HG03196 (cell line): ENCODE measurements at regions not wholly inside any gene's neighbourhood (a gene's known extent, or its start where the extent isn't known, plus 50 kb on each side); places are given as distances from the start of the nearest gene placed in this dataset.

Experiments used
- ATAC-seq: cut with Tn5 transposase; IDR thresholded peaks from one replicate; pipeline ENCODE4 v1.9.1; 2021; ENCODE audit not compliant: unreplicated experiment

DNA sequence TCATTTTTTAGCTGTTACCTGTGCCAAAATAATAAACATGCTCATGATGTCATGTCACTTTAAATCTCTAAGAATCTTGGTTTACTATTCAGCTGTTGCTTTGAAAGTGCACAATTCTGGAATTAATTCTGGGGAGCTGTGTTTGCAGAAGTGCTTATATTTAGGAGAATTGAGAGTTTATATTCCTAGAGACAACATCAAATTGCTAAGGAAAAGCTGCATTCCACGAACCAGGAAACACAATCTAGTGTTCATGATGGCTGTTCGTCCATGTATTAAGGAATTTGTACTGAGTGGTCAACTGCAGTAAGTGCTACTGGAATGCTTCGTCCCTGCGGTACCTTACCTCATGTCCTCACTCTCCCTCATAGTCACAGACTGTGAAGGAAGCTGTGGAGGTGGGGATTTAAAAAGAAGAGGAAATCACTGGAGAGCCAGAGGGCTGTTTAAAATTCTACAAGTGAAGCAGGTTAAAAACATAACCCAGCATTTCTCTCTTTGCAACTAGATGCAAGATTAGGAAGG lies 161.0 kb downstream of the TRMT11 start:
- ATAC-seq: no peak

DNA sequence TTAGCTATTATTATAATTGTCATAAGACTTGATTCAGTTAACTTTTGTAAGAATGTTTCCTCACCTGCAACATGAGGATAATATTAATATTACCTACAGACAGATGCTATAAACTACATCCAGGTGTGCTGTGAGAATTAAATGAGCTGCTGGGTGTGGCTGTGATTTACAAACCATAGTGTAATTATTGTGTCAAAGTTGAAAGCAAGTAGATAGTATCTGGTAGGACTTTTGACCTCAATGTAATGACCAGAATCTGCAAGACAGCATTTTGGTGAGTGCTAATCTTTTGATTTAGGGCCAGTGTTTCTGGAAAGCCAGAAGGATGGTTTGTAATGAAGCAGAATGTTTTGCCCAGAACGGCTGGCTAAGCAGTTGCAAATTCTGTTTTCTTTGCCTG lies 162.5 kb downstream of the TRMT11 start:
- ATAC-seq: no peak

DNA sequence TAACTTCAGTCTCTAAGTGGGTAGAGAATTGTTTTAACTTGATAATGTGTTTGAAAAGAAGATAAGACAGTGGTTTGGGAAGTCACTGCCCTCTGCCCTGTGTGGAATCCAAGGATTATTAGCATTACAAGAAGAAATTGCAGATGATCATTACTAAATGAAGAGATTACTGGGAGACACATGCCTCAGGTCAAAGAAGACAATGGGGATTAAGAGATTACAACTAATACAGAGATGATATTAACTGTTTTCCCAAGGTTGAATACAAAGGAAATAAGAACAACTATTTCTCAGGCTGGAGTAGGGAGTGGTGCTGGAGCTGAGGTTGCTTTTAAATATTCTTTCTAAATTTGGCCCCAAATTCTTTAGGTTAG lies 166.0 kb downstream of the TRMT11 start:
- no peak for ATAC-seq

DNA sequence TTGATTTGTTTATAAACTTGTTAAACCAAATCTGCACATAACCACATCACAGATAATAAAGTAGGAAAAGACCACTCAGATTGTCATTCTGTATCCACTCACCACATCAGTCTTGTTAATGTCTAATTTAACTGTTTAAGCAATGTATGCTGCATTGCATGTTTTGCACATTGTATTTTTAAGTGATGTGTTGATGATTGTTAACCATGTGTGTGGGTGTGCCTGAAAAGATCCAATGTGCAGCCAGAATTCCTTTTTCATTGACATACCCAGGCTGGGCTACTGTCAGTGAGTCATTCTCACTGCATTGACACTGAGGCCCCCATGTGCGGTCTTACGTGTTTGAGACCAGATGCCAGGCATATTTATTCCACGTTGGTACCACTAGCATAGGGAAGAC lies 167.3 kb downstream of the TRMT11 start:
- no peak for ATAC-seq

DNA sequence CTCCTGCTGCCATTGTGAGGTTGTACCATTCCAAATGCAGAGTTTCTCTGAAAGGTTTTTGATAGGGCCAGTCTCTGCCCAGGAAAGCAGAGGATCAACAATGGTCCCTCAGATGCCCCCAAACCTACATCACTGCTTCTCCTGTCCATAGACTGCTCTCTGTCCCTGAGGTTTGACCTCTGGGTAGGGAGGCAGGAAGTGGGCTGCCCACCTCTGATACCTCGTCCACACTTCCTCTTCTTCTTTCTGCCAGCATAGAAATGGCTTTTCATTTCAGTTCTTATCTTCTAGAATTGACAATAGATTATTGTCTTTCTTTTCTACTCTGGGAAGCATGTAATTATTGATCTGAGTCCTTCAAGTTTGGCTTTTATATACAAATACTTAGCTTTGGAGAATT lies 170.6 kb downstream of the TRMT11 start:
- ATAC-seq: peak; percentile 86

DNA sequence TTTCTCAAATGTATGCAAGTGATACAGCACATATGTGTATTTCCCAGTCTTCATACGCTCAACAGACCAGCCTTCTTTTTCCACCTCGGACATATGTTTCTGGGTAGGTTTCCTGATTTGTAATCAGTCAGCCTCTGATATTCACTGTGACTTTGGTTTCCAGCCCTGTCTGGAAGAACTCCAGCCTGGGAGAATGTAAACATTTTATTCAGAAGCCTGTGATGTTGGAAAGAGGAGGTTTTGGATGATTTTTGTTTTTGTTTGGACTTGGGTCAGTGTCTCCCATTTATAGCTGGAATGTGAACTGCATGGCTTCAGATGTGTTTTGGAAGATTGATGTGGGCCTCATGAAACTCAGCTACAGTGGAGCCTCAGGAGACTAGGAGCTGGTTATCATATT lies 172.2 kb upstream of the CENPW start:
- no peak for ATAC-seq

DNA sequence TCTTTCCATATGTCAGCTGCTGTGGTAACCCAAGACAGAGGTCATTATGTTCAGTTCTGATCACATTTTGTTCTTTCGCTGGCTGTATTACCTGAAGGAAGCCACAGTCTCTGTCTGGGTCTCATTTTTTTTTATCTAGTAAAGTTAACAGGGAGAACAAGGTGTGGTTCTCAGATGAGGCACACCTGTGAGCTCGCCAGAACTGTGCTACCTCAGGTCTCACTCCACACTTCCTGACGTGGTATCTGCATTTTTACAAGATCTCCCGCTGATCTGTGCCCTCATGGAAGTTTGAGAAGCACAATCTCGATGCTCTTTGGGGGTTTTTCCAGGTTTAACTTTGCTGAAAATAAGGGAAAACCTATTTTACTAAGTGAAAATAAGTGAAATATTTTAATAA lies 169.5 kb upstream of the CENPW start:
- ATAC-seq: no peak

DNA sequence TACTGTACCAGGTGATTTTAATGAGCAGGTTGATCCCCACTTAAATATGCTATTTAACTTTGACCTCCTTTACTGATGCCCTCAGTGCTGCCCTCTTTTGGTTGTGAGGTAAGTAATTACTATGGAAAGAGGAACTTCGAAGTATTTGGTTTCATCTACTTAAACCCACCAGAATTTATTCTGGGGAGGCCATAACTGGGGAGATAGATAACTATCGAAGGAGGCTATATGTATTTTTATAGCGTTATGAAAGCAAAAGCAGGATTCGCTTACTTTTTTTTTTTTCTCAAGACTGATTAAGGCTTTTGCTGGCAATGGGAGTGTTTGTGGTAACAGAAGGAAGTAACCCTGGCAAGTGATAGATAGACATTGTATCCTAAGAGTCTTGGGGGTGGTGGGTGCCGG lies 168.9 kb upstream of the CENPW start:
- peak; percentile 75 for ATAC-seq

DNA sequence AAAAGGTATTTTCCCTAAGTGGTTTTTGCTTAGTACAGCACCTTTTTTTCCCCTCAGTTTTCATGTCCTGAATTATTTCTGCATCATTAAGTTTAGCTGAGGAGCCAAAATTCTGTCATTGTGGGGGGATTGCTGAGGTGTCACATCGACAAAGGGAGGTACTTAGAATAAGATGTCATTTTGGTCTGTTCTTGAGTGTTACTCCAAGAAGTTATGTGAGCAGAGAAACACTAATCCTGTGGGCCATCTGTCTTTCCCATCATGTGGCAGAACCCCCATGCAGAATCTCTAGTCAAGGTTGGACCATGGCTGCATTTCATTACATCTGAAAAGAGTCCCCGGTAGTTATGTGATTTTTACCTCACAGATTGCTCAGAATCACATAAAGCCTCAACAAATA lies 167.8 kb upstream of the CENPW start:
- ATAC-seq: no peak

DNA sequence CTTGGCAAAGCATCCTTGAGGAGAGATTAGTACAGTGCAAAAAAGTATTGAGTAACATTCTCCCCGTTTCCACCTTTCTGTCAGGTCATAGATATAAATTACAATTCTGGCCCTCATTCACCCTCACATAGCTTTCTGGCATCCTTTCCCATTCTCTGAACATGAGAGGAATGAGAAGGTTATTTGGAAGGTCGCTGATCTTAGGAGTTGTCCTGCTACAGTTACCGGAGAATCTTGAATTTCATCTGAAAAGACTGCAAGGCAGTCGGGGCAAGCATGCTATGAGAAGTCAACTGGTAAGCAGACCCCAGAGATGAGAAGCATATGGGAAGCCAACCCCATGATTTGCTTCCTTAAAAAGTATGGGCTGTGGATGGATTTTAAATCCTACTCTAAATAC lies 166.7 kb upstream of the CENPW start:
- no peak for ATAC-seq

DNA sequence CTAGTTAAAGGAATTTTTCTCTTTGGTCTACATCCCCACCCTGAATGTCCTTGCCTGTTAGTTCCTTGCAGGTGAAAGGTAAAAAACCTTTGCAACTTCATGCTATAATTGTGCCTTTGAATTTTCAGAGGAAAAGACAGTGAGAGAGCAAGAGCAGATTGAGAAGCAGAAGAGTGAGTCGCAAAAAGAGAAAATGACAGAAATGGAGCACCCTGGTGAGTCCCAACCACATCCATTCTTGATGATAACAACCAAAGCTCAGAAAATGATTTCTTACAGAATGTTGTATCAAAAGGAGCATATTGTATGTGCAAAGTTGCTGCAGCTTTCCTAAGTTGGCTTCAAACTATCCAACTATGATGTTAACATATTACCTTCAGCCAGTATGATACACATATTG lies 165.2 kb upstream of the CENPW start:
- no peak for ATAC-seq

DNA sequence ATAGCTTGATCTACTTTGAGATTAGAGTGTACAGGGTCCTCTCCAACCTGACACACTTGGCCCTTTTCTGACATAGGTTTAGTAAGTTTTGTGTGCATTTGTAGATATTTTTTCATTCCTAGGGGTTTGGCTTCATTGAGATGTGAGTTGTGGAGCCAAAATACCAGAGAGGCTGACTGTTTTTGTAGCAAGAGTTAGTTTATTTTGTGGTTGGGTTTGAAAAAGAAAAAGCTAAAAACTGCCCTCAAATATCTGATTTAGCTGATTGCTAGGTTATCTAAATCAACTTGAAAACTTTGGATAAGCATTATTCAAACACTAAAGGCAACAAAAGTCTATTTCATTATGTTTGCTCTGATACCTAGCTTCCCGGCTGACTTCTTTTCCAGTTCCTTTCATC lies 164.7 kb upstream of the CENPW start:
- ATAC-seq: no peak

DNA sequence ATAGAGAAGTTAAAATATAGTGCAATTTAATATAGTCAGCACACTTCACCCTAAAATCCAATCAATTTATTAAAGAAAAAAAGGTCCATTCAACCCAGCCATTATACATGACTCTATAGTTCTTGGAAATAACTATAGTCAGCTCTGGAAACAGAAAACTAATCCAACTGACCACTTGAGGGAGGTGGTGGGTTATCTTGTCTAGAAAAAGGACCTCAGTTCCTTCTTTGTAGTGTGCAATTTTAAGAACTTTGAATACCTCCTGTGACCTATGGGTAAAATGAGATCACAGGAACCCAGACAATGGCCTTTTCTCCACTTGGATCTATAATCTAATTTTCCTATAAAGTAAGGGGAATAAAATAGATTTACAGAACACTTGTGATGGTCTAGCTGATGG lies 163.6 kb upstream of the CENPW start:
- ATAC-seq: no peak

DNA sequence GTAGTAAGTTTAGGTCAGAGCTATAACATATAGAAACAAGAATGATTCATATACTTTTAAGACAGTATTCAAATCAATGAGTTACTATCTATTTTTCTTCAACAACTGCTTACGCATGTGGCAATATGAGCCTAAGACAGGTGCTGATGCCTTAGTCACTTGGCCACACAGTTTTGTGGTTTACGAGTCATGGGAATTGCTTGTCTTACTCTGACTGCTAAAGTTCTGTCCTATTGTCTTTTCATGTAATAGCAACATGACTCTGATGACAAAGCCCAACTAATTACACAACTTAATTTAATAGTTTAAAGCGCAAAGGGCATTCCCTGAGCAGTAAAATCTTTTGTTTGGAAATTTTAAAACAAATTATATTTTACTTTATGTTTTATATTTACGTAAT lies 159.3 kb upstream of the CENPW start:
- no peak for ATAC-seq

DNA sequence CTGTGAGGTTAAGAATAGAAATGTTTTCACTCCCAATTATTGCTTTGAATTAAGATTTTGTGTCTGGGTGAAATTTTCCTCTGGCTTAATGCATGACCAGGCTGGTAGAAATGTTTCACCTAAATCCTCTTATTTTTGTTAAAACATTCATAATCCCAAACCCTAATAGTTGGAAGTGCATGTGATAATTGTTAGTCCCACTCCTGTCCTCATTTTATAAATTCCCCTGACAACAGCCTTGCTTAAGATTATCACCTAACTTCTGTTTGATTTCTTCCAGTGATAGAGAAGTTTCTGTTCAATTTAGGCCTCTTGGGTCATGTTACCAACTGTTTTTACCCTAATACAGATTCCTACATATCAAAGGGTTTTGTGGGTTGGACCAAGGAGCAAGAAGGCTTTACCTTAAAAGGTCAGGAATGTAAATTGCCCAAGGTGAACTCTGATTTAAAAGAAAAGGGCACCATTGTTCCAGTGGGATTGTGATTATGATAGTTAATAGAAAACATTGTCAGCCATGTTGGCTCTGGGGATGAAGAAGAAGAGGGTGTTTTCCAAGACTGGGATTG lies 158.7 kb upstream of the CENPW start:
- ATAC-seq: no peak

DNA sequence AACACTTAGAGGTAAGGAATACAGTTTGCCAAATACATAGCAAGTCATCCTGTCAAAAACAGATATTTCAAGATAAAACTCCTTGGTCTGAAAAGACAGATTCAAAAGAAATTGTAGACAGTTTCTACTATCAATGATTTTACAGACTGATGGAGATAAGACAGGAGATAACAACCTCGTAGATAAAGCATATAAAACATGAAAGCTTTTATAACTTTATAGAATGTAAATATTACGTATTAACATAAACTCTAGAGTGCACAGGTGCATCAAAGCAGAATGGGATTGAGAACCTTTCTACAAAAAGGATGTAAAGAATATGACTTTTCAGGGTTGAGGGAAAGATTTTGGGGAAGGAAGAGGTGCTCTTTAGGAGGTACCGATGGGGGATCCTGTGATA lies 158.0 kb upstream of the CENPW start:
- ATAC-seq: no peak

DNA sequence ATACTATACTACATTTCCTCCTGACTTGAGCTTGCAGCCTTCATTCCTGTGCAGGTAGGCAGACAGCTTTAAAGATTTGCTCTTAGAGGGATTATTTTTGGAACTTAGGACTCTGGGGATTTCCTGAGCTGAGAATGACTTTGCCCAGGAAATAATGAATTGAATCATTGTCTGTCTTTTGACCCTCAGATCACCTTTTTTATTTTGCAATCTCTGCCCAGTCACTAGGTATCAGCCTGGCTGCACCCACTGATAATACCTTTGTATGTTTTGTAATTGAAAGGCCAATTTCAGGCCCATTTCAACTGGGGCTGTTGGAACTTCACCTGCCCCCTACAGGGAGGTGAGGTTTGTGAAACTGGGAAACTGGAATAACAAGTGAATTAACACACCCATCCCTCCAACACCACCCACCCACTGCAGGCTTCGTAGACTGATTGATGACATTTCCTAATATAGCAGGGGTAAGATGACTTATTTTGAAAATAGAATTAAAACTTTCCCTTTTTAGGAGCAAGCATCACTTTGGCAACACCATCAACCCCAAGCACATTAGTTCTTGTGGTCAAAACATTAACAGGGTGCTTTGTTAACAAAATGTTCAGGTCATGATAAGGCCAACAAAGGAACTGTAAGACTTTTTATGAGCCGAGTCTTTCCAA lies 157.1 kb upstream of the CENPW start:
- no peak for ATAC-seq

DNA sequence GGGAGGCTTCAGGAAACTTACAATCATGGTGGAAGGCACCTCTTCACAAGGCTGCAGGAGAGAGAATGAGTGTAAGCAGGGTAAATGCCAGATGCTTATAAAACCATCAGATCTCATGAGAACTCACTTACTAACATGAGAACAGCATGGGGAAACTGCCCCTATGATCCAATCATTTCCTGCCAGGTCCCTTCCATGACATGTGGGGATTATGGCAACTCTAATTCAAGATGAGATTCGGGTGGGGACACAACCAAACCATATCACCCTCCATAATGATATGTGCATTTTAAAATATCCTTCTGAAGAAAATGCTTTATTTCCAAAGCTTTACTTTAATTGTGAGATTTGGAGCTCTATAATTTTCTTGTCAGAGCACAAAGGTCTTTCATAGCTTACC lies 154.1 kb upstream of the CENPW start:
- ATAC-seq: no peak

DNA sequence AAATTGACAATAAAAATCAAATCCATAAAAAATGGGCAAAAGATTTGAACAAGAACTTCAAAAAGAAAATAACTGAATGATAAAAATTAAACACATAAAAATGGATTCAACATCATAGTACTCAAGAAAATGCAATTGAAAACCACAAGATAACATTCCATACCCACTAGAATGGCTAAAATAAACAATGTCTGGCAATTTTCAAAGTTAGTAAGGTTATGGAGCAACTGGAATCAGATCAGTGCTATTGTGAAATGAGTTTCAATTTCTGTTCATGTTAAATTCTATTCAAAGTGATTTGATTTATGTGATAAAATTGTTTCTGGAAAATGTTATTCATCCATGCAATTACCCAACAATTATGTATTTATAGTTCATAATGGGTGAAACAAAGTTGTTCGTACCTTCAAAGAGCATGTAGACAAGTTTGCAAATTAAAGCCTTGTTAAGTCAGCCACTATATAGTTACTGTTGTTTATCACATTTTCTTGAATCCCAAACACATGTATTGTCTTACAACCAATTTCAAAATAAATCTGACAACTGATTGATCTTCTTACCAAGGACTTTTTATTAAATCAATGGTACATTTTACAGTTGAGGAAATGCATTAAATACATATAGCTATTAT lies 151.5 kb upstream of the CENPW start:
- ATAC-seq: no peak

DNA sequence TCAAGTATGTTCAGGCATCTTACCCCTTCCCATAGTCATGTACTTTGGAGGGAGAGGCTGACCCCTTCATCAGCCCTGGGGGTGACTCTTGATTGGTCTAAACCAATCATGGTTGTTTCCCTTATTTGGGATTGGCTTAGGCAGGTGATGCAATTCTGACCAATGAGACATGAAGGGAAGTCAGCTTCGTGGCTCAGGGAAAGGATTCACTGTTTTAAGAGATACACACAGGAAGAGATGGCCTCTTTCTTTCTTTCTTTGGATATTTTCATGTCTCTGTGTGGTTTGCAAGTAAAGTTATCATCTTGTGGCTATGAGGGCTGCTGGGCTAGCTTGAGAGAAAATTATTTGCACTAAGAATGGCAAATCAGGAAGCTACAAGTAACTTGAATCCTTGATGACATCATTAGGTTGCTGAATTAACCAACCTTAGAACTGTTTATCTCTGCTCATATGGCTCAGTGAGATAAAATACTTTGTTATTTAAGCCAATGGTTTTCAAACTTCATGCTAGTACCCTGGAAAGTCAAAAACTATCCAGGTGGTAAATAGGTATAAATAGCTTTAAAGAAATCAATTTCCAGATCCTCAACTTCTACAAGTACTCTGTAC lies 144.2 kb upstream of the CENPW start:
- ATAC-seq: no peak

DNA sequence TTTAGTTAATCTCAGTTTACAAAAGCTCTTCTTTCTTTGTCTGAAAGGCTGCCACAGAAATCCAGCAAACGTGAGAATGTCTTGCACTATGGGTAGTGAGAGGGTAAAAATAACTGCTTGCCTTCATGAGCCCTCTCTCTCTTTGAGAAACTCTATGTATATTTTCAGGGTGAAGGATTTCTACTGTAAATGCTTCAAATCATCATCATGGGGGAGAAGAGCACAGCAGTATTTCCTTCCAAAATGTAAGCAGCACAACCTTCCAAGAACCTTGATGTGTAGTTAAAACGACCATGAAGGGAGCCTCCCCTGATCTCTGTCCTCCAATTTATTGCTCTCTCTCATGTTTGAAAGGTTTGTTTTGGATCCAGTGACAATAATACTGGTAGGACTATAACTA lies 141.3 kb upstream of the CENPW start:
- ATAC-seq: no peak

DNA sequence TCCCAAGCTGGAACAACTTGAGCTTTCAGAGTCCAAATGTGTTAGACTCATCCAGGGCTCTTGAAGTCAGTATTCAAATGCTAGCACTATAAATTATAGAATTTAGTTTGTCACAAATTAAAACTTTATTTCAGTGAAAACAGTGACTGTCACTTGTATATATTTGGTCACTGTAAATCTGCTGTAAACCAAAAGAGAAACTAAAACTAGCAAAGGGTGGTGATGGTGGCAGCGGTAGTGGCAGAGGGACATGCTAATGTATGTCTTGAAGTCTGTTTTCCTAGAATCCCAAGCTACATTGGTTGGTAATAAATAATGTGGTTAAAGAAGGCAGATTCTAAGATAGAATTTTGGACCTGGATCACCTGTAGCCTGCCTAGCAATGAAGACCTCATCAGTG lies 140.4 kb upstream of the CENPW start:
- no peak for ATAC-seq
